NCI-H1417 (cell line): ENCODE measurements at regions not wholly inside any gene's neighbourhood (a gene's known extent, or its start where the extent isn't known, plus 50 kb on each side); places are given as distances from the start of the nearest gene placed in this dataset.
A peak's percentile ranks its signal among the peaks of the same experiment; 100 is the strongest.
"Not testable (repeated sequence)": the region's sequence is repeated elsewhere in the genome, so short reads cannot be mapped to it uniquely, and the experiment has no call there.

Experiments
- DNase-seq, 3 experiments: peaks; one replicate each; lab custom pipeline; 2025; lab: John Stamatoyannopoulos, UW

DNA sequence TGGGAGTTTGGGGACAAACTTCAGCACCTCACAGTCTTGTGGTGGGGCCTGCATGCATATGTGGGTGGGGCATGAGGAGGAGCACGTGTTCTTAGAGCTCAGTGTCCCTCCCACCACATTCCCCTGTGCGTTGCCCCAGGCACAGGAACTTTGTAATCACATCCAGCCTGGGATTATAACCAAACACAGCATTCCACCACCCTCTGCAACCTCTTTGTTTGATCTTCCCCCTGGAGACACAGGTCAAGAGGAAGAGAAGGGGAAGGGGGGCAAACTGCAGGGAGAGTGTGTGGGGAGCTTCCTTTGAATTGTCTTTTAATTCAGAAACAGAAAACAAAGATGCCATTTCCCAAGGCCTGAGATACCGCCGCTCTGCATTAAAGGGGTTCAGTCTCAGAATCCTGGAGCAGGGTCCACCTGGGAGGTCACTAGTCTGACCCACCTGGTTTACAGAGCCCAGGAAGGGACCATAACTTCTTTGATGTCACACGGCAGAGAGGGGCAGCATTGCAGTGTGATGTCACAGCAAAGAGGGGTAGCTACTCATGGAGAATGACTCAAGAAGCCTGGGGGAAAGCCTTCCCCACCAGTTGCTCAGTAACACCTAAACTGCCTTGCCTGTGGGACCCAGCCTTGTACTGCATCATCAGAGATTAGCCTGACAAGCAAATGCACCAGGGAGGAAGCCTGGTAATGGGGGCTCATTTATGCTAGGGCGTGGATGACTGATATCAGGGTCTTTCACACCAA is 106.3 kb upstream of the RNU6-1 start:
- DNase-seq: no peak

DNA sequence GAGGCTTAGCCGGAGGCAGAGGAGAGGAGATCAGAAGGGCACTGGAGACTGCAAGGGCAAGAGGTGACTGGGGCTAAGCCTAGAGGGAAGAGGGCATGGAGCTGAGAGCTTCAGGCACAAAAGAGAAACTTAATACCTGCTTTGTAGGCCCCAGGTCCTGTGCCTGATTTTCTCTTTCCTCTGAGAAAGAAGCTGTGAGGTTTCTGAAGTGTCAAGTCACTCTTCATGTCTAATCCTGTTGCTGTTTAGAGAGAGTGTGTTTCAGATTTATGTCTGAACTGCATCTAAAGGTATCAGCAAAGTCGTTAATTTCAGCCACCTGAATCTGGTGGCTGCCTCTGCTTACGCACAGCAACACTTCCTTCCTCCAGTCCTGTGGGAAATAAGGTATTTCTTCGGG is 106.9 kb upstream of the RNU6-1 start:
- no peak for DNase-seq

DNA sequence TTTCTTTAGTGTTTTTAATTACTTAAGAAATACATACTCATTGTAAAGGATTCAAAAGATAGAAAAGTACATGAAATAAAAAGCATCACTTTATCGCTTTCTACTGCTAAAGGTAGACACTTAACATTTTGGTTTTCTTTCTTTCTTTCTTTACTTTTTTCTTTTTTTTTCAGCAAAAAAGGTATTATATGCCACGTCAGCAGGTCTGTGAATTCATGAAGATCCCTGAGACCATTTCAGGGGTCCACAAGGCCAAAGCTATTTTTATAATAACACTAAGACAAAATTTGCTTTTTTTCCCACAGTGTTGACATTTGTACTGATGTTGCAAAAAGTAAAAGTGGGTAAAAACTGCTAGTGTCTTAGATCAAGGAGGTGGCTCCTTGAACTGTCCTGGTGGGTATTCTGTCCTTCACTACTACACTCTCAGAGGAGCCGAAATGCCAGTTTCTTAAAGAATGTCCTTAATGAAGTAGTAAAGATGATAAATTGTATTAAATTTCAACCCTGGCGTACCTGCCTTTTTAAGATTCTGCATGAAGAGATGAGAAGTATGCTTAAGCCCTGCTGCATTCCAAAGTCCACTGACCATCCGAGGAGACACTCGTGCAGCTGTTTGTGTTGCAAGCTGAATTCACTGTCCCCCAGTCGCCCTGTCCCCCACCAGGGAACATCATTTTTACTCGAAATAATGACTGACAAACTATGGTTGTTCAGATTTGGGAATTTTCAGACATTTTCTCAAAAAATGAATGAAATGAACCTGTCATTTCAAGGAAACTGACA is 106.7 kb upstream of the PIAS1 start:
- DNase-seq: no peak

DNA sequence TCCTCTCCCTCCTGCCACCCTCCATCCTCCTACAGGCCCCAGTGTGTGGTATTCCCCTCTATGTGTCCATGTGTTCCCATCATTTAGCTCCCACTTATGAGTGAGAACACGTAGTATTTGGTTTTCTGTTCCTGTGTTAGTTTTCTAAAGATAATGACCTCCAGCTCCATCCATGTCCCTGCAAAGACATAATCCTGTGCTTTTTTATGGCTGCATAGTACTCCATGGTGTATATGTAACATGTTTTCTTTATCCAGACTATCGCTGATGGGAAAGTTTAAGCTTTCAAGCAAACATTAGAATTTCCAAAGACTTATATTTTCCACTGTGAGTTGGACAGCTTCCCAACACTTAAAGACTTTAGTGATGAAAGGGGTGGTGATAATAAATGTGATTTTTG is 105.9 kb upstream of the PIAS1 start:
- no peak for DNase-seq

DNA sequence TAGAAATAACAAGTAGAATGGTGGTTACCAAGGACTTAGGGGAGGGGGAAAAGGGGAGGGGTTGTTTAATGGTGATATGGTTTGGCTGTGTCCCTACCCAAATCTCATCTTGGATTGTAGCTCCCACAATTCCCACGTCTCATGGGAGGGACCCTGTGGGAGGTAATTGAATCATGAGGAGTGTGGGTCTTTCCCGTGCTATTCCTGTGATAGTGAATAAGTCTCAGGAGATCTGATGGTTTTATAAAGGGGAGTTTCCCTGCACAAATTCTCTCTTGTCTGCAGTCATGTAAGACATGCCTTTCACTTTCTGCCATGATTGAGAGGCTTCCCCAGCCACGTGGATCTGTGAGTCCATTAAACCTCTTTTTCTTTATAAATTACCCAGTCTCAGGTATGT is 102.9 kb upstream of the PIAS1 start:
- not testable (repeated sequence) for DNase-seq

DNA sequence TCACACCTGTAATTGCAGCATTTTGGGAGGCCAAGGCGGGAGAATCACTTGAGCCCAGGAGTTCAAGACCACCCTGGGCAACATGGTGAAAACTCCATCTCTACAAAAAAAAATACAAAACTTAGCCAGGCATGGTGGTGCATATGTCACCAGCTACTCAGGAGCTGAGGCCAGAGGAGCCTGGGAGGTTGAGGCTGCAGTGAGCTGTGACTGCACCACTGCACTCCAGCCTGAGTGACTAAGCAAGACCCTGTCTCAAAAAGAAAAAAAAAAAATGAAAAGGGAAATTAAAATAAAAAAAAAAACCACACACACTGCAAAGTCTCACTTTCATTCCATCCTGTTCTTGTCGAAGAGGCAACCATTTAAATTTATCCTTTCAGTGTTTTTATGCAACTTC is 100.8 kb upstream of the PIAS1 start:
- no peak for DNase-seq

DNA sequence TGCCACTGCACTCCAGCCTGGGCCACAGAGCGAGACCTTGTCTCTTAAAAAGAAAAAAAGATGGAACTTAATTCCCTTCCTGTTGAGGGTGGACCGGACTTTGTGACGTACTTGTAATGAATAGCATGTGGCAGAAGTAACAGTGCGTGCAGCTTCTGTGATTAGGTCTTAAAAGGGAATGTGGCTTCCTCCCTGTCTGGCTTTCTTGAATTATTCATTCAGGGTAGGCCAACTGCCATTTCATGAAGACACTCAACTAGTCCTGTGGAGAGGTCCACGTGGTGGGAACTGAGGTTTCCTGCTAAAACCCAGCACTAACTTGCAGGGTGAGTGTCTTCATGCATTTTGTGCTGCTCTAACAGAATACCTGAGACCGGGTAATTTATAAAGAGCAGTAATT is 98.9 kb upstream of the PIAS1 start:
- DNase-seq: no peak

DNA sequence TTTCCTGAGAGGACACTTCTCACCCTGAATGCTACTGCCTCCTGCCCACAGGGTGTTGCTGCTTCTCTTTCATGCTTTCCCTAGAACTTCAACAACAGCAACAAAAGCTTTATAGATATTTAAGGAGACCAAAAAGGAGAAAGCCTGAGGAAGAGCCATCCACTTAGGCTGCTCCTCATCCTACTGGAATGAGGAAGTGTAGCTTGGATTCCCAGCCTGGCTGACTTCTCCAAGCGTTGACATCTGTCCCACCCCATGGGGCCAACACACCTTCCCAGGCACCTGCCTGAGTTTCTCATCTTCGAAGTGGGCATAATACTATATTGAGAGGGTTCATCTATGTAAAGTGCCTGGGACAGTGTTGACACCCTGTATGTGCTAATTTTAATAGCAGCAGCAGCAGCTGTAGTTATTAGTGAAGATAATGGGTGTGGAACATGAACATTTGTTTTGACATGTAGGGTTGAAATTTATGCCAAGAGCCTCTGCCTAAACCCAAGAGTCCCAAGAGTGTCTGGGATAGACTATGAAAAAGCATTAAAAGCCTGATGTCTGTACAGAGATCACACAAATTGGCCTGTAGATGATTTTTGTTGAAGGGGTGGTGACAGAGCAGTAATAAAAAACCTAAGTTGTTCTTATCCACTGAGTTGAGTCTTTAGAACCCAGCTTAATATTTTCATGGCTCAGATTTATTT is 96.5 kb upstream of the PIAS1 start:
- DNase-seq: no peak

DNA sequence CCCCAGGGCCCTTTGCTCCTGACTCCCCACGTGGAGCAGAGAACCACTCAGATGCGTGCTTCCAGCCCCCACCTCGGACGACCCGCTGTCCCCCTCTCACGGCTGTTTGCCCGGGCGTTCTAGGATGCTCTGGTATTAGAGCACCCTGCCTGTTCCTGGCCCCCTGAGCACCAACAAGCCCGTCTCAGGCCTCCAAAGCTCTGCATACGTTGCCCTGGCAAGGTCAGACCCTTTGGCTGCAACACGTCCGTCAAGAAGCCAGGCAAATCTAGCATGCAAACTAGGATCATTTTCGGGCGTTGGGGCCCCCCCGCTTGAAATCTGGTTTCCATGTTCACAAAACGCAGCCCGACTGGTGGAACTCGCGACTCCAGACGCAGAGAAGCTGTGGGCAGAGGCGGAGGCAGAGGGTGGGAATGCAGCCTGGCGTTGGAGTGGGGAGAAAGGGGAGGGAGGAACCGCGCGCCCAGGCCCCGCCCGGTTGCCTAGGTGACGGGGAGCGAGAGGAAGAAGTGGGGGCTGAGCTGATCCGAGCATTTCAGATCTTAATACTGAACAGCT is 86.2 kb upstream of the PIAS1 start:
- peak; percentile 58 to 95 (median 90) for DNase-seq

DNA sequence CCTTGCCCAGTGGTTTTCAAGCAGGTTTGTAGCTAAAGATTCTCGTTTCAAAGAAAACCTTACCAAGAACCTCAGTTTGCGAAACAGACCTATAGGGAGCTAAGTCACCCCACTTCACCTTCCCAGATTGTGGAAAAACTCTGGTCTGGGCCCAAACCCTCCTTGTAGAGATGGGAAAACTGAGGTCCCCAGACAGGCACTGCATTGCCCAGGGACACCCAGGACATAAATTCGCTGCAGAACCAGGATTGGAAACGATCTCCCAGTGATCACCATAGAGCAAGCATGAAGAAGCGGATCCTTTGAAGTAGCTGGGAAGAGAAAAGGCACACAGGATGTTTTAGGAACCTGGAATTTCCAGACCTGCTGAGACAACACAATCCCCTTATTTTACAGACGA is 85.6 kb upstream of the PIAS1 start:
- DNase-seq: peak in 2 of 3 experiments; percentile 65 to 74

DNA sequence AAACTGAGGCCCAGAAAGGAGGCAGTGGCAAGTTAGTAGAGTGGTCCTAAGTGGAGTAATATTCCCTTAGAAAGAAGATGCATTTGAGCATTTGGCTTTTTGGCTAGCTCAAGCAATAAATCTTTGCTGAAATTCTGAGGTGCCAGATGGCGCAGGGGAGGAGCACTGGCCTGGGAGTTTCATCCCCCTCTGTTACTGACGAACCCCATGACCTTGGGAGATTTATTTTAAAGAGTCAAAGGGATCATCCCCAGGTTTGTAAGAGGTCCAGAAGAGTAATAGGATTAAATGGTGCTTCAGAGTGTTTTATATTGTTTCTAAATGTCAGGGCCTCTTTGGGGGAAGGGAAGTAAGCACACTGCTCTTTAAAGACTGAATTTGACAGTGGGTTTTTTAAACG is 85.1 kb upstream of the PIAS1 start:
- DNase-seq: peak in 1 of 3 experiments; percentile 49

DNA sequence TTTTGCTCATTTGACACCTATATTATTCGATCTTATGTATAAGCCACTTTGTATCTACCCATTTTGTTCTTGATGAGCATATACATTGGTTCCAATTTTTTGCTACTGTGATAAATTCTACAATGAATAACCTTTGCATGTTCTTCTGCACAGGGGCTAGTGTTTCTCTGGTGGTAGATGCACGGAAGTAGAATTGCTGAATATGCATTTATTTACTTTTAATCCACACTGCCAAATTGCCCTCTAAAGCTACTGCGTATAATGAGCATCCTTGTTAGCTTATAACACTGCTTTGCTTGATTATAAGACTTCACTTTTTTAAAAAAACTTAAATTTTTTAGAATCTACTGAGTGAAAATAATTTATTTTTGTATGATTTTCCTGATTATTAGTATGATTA is 84.2 kb upstream of the PIAS1 start:
- DNase-seq: no peak

DNA sequence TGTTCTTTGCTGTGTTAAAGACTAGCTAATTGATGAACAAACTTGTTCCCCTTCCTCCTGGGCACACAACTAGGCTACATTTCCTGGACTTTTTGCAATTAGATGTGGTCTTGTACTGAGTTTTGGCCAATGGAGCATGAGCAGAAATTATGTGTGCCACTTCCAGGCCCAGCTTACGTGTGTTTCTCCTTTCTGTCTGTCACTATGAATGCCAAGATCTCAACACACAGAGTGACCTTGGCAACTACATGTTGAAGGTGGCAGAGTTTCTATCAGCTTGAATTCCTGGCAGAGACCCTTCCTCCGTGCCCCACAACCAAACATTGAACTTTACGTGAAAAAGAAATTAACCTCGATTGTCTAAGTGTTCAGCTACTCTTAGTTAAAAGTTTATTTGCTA is 81.7 kb upstream of the PIAS1 start:
- DNase-seq: no peak

DNA sequence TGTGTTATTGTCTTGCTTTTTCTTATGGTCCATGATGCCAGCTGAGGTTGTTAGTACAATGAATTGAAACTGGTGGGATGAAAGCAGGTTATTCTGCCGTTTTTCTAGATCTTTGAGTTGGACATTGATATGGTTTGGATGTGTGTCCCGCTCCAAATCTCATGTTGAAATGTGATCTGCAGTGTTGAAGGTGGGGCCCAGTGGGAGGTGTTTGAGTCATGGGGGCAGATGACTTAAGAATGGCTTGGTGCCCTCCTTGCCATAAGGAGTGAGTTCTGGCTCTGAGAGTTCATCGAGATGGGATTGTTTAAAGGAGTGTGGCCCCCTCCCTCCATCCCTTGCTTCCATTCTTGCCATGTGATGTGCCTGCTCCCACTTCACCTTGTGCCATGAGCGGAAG is 80.3 kb upstream of the PIAS1 start:
- no peak for DNase-seq

DNA sequence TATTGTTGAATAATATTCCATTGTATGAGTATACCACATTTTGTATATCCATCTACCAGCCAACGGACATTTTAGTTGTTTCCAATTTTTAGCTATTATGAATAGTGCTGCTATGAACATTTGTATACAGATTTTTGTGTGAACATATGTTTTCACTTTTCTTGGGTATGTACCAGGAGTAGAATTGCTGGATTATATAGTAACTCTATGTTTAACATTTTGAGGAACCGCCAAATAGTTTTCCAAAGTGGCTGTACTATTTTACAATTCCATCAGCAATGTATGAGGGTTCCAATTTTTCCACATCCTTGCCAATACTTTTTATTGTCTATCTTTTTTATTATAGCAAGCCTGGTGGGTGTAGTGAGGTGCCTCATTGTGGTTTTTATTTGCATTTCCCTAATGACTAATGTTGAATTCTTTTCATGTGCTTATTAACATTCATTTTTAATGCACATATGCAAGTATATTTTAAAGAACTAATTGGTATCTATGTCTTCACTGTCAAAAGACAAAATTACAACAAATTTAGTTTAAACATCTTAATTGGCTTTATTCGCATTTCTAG is 77.5 kb upstream of the PIAS1 start:
- no peak for DNase-seq

DNA sequence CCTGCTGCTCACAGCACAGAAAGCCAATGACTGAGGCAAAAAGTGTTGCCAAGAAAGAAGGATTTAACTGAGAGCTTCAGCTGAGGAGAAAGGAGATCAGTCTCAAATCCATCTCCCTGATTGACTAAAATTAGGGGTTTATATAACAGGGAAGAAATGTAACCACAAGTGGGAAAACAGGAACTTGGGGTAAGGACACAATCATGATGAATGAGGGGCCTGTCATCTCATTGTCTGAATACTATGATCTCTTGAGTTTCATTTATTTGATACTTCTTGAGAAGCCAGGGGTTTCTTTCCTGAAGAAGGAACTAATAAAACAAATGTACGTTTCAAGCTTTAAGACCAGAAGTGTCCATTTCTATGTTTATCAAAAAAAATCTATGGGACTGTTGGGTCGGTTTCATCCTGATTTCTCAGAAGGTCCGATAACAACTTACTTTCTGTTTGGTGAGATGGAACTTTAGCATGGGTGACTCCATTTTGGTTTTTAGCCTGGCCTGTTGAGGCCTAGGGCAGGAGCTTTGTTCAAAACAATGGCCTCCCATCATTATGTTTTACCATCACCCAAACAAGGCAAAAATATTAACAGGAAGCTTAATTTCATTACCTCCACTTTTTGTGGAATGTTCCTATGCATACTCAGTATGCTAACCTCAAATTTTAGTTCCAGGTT is 76.6 kb upstream of the PIAS1 start:
- DNase-seq: no peak

DNA sequence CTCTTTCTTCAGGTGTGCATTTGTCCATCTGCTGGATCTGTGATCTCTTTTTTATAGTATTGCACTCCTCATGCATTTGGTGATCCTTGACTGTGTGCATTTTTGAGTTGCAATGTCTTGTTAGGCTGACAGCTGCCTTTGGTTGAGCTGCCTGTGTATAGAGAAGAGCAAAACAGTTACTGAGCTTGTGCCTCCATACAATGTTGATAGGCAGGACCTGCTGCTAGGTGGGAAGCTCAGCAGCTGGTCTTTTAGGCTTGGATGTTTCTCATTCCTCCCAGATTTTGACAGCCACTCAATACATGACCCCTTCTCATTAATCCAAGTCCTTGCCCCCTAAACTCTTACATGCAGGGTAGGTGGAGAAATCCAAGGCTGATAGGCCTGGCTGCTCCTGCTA is 74.8 kb upstream of the PIAS1 start:
- no peak for DNase-seq

DNA sequence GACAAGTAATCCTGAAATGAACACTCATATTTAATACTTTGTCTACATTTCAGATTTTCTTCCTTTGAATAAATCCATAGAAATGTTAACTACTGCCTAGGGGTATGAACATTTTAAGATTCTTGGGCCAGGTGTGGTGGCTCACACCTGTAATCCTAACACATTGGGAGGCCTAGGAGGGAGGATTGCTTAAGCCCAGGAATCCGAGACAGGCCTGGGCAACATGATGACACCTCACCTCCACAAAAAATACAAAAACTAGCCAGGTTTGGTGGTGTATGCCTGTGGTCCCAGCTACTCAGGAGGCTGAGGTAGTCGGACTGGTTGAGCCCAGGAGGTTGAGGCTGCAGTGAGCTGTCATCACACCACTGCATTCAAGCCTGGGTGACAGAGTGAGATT is 73.9 kb upstream of the PIAS1 start:
- no peak for DNase-seq

DNA sequence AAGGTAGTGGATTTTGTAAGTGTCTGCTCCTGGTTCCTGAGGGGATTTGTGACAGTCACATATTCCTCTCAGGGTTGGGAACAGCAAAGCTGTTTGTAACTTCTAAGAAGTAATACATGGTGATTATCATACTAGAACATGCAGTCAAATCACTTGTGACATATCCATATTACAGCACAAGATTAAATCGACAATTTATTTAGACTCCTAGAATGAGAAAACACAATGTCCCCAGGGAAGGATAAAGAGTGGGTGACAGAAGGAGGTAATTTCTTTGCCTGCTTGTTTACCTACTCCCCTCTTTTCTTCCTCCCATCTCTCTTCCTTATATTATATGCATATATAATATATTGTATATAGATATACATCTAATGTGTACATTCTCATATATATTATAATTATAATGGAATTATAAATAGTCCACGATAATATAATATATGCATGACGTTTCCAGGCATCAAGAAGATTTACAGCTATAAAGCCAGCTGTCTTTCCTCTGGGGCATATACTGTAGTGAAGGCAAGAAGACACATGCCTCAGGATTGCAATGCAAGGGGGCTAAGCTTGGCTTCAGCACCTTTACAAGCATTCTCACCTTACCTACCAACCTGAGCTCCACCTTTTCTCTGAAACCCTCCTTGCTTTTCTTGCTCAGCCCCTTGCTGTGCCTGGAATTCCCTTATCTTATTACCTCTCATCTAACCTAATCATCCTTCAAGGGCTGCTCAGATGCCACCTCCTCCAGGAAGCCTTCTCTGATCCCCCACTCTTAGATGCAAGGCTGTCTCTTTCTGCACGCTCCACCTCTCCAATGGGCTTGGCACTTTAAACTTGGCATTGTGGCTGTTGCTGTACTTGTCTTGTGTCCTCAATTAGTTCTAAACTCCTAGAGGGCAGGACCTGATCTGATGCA is 73.1 kb upstream of the PIAS1 start:
- DNase-seq: no peak

DNA sequence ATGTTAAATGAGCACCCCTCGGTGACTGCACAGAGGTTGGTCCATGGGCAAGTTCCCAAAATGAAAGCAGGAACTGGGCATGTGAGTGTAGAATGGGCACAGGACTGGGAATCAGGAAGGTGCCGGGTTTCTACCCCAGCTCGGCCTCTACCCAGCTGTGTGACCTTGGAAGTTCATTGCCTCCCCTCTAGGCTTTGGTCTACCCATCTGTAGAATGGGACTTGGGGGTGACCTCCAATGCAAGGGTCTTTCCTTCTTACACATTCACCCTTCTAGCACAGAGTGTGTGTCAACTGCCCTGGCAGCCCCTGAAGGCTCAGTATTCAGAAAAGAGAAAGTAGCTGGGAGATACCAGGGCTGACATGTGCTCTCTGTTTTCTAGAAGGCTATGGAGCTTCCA is 72.3 kb upstream of the PIAS1 start:
- DNase-seq: no peak

DNA sequence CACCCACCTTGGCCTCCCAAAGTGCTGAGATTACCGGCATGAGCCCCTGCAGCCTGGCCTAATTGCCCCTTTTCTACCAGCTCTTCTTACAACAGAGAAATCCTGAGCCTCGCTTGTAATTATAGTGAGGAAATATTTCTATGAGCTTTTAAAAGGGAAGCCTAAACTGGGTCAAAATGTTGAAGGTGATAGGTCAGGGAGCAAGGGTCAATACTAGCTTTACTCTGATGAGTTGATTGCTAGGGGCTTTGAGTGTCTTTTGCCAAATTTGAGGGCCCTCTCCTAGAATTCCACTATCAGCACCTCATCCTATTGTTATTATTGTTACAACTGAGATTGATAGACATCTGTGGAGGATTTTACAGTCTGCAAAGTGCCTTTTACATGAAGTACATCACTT is 62.4 kb upstream of the PIAS1 start:
- no peak for DNase-seq
